Common myeloid progenitor, CD34-positive (primary cell): ENCODE measurements at regions not wholly inside any gene's neighbourhood (a gene's known extent, or its start where the extent isn't known, plus 50 kb on each side); places are given as distances from the start of the nearest gene placed in this dataset.

ENCODE experiments used
- CTCF ChIA-PET: fragments of 350-600 bp; sonication (Branson Sonifier 250); formaldehyde crosslinking; loops from one replicate; lab custom pipeline; 2021; ENCODE audit warnings: antibody characterized with exemption; lab: Charles Lee
- POLR2A ChIA-PET: fragments of 350-600 bp; sonication (Branson Sonifier 250); formaldehyde crosslinking; loops from one replicate; lab custom pipeline; 2021; ENCODE audit warnings: antibody characterized with exemption; lab: Charles Lee
- DNase-seq, 3 donors: peaks; one replicate each; pipeline versions ENCODE4 v3.0.0 to v3.0.0-alpha.2; 2013
- H3K27ac ChIP-seq, 2 experiments: 1 replicate in 1 of 2; 2 replicates in 1 of 2; pipeline ENCODE4 v1.7.0; 2013; ENCODE audit warnings: inconsistent platforms in 2 of 2, low read length in 2 of 2, mild to moderate bottlenecking in 2 of 2, low read depth in 1 of 2, moderate library complexity in 1 of 2; ENCODE audit not compliant: severe bottlenecking in 2 of 2, insufficient read depth in 1 of 2, poor library complexity in 1 of 2
- H3K27me3 ChIP-seq, 5 experiments: replicated peaks in 2 of 5; 1 replicate in 3 of 5; 2 replicates in 2 of 5; pipeline versions ENCODE4 v1.6.1 to v1.7.0; 2013; ENCODE audit warnings: low read length in 4 of 5, mild to moderate bottlenecking in 2 of 5, moderate library complexity in 2 of 5, inconsistent platforms in 1 of 5; ENCODE audit not compliant: insufficient read depth in 5 of 5, control insufficient read depth in 4 of 5
- H3K36me3 ChIP-seq, 4 experiments: 1 replicate in 2 of 4; 2 replicates in 2 of 4; pipeline versions ENCODE4 v1.6.1 to v1.7.0; 2013; ENCODE audit warnings: low read length in 3 of 4, control low read depth in 1 of 4, mild to moderate bottlenecking in 1 of 4; ENCODE audit not compliant: control insufficient read depth in 4 of 4, insufficient read depth in 4 of 4
- H3K4me1 ChIP-seq, 4 experiments: 1 replicate in 3 of 4; 2 replicates in 1 of 4; pipeline versions ENCODE4 v1.6.1 to v1.7.1; 2013; ENCODE audit warnings: low read length in 3 of 4, mild to moderate bottlenecking in 3 of 4, control low read depth in 1 of 4, inconsistent platforms in 1 of 4, moderate library complexity in 1 of 4; ENCODE audit not compliant: control insufficient read depth in 4 of 4, insufficient read depth in 4 of 4; ENCODE audit errors: control extremely low read depth in 1 of 4
- H3K4me3 ChIP-seq, 7 experiments: 1 replicate in 4 of 7; 2 replicates in 3 of 7; pipeline versions ENCODE4 v1.5.1 to v1.7.0; 2013; ENCODE audit warnings: mild to moderate bottlenecking in 7 of 7, low read length in 6 of 7, moderate library complexity in 6 of 7, inconsistent platforms in 2 of 7, low read depth in 2 of 7, control low read depth in 1 of 7; ENCODE audit not compliant: insufficient read depth in 4 of 7, control insufficient read depth in 1 of 7; ENCODE audit errors: extremely low read depth in 1 of 7
- H3K9me3 ChIP-seq, 5 experiments: 1 replicate in 4 of 5; 2 replicates in 1 of 5; pipeline versions ENCODE4 v1.6.1 to v1.7.1; 2013; ENCODE audit warnings: low read length in 4 of 5, mild to moderate bottlenecking in 2 of 5, inconsistent platforms in 1 of 5, low read depth in 1 of 5, moderate library complexity in 1 of 5; ENCODE audit not compliant: control insufficient read depth in 4 of 5, insufficient read depth in 2 of 5; ENCODE audit errors: control extremely low read depth in 1 of 5
- WGBS: methylation state at CpG from one replicate; pipeline ENCODE4 v1.1.5; 2013; ENCODE audit not compliant: insufficient coverage; 5-methylcytosine and 5-hydroxymethylcytosine counted together

DNA sequence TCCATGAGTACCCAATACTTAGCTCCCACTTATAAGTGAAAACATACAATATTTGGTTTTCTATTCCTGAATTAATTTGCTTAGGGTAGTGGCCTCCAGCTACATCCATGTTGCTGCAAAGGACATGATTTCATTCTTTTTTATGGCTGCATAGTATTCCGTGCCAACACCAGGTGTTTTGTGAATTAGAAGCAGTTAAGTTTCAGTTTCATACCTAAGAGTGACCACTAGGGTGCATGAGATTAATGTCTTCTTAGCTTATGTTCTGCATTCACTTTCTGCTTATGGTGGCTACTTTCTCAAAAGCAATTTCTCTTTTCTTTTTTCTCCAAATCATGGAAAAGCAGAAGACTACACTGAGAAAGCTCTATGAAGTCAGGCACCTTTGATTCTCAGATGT, 65.1 kb upstream of the VSTM2A start:
- Histone ChIP-seq H3K4me3 (no peak overlapping the region), H3K4me1 (no peaks in the 10 kb centered on the region), H3K27me3 (no peaks in the 10 kb centered on the region), H3K36me3 (no peaks in the 10 kb centered on the region), H3K27ac (no peak overlapping the region), H3K9me3 (no peaks in the 10 kb centered on the region)
- POLR2A ChIA-PET, result no interaction called here
- WGBS, result 100% methylated on average over 1 of the region's 1 CpG
- CTCF ChIA-PET, result no interaction called here
- no peak for DNase-seq

GRCh38 chr7:54483523-54483922, 58.7 kb upstream of the VSTM2A start:
- H3K27me3 ChIP-seq, result no peaks in the 10 kb centered on the region
- WGBS, result 100% methylated on average over 1 of the region's 3 CpGs
- POLR2A ChIA-PET, result no interaction called here

DNA sequence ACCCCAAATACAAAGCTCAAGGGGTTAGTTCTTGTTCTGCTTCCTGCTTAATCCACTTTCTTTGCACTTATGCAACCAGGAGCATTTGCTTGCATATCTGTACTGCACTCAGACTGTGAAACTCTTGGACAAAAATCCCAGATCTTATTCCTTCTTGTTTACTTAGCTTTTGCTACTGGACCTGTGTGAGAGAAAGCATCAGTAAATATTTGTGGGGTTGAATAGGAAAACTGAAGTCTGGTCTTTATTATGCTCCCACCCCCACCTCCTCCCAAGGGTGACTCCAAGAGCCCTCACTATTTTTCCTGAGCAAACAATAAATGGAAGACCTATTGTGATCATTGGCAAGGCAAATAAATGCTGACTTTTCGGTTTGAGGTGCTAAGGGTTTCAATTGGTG, 57.1 kb upstream of the VSTM2A start:
- Histone ChIP-seq H3K4me3 (no peak overlapping the region), H3K9me3 (no peaks in the 10 kb centered on the region), H3K4me1 (no peaks in the 10 kb centered on the region), H3K27ac (no peak overlapping the region), H3K27me3 (no peaks in the 10 kb centered on the region), H3K36me3 (no peaks in the 10 kb centered on the region)
- POLR2A ChIA-PET, result no interaction called here
- 100% methylated on average over 1 of the region's 1 CpG for WGBS
- CTCF ChIA-PET, result no interaction called here
- DNase-seq, result no peak

More at GRCh38 chr7:54483523-54483922, 58.7 kb upstream of the VSTM2A start:
- Histone ChIP-seq H3K36me3 (no peaks in the 10 kb centered on the region), H3K9me3 (no peaks in the 10 kb centered on the region), H3K27ac (no peak overlapping the region), H3K4me1 (no peaks in the 10 kb centered on the region), H3K4me3 (no peak overlapping the region)
- no peak for DNase-seq
- CTCF ChIA-PET, result no interaction called here
